HEK293T (cell line): ENCODE measurements at regions not wholly inside any gene's neighbourhood (a gene's known extent, or its start where the extent isn't known, plus 50 kb on each side); places are given as distances from the start of the nearest gene placed in this dataset.

Source experiments
- CTCF ChIA-PET: fragments of 350-600 bp; formaldehyde crosslinking; extraction: SDS; loops from one replicate; lab custom pipeline; 2021; ENCODE audit warnings: antibody characterized with exemption, inconsistent platforms; lab: Yijun Ruan, JAX
- POLR2A ChIA-PET: fragments of 350-600 bp; formaldehyde crosslinking; extraction: SDS; loops from one replicate; lab custom pipeline; 2020; ENCODE audit warnings: antibody characterized with exemption, inconsistent platforms; lab: Yijun Ruan, JAX
- DNase-seq: peaks from one replicate; pipeline ENCODE4 v3.0.0; 2012; ENCODE audit warnings: mixed read lengths; ENCODE audit errors: extremely low spot score
- ARNT ChIP-seq: fragments of 450-650 bp; IDR thresholded peaks from 2 replicates; pipeline ENCODE4 v1.6.1; 2017; ENCODE audit warnings: mild to moderate bottlenecking
- BHLHE40 ChIP-seq: fragments of 450-650 bp; IDR thresholded peaks from 2 replicates; pipeline ENCODE4 v1.6.1; 2016; ENCODE audit warnings: mild to moderate bottlenecking, moderate library complexity, borderline replicate concordance
- CTBP1 ChIP-seq: fragments of 450-650 bp; IDR thresholded peaks from 2 replicates; pipeline ENCODE4 v1.6.1; 2016; ENCODE audit warnings: borderline replicate concordance
- ELF4 ChIP-seq: fragments of 450-650 bp; IDR thresholded peaks from 2 replicates; pipeline ENCODE4 v1.6.1; 2017; ENCODE audit warnings: antibody characterized with exemption
- FOXA1 ChIP-seq: fragments of 450-650 bp; IDR thresholded peaks from 2 replicates; pipeline ENCODE4 v1.6.1; 2016; ENCODE audit warnings: mild to moderate bottlenecking
- FOXK2 ChIP-seq: fragments of 450-650 bp; IDR thresholded peaks from 2 replicates; pipeline ENCODE4 v1.6.1; 2016; ENCODE audit warnings: mild to moderate bottlenecking
- FOXM1 ChIP-seq: fragments of 450-650 bp; IDR thresholded peaks from 2 replicates; pipeline ENCODE4 v1.6.1; 2017; ENCODE audit warnings: mild to moderate bottlenecking, borderline replicate concordance
- HDGF ChIP-seq: fragments of 450-650 bp; IDR thresholded peaks from 2 replicates; pipeline ENCODE4 v1.6.1; 2017; ENCODE audit warnings: antibody characterized with exemption, borderline replicate concordance
- L3MBTL2 ChIP-seq: fragments of 450-650 bp; conservative IDR thresholded peaks from 2 replicates; pipeline ENCODE4 v1.6.1; 2016; ENCODE audit warnings: mild to moderate bottlenecking
- LEF1 ChIP-seq: fragments of 450-650 bp; IDR thresholded peaks from 2 replicates; pipeline ENCODE4 v1.6.1; 2017; ENCODE audit warnings: mild to moderate bottlenecking, borderline replicate concordance
- NFRKB ChIP-seq: fragments of 450-650 bp; IDR thresholded peaks from 2 replicates; pipeline ENCODE4 v1.6.1; 2016; ENCODE audit warnings: mild to moderate bottlenecking, moderate library complexity
- SP1 ChIP-seq: fragments of 450-650 bp; IDR thresholded peaks from 2 replicates; pipeline ENCODE4 v1.6.1; 2017
- SUZ12 ChIP-seq: fragments of 450-650 bp; IDR thresholded peaks from 2 replicates; pipeline ENCODE4 v1.6.1; 2016; ENCODE audit warnings: mild to moderate bottlenecking
- TARDBP ChIP-seq: fragments of 450-650 bp; IDR thresholded peaks from 2 replicates; pipeline ENCODE4 v1.6.1; 2016
- ZNF384 ChIP-seq: fragments of 450-650 bp; IDR thresholded peaks from 2 replicates; pipeline ENCODE4 v1.6.1; 2016
- TF ChIP-seq, protein P1 (sequence below): fragments of 450-650 bp; IDR thresholded peaks from 2 replicates; pipeline ENCODE4 v1.6.1; 2016

DNA sequence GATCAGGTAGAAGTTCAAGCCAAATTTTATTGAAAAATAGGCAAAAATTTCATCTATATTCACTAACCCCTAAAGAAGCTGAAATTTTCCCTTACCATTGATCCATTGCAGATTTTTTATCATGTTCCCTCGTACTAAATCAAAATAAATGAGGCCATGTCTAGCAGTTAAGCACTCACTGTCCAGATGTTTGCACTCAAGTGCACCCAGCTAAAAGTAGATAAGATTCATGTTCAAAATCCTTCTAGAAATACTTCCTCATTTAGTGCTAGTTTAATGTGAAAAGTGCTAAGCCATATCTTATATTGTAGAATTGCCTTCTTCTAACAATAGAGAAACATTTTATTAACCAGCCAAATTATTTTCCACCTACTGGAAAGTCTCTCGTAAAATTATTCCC lies 164.7 kb upstream of the UBE2E2 start:
- TF ChIP-seq HDGF, result no peak
- TF ChIP-seq ZNF384, result no peak
- no peak for TF ChIP-seq SP1
- TF ChIP-seq L3MBTL2, result no peak
- TF ChIP-seq BHLHE40, result no peak
- TF ChIP-seq SUZ12, result no peak
- no peak for TF ChIP-seq TARDBP
- no peak for TF ChIP-seq FOXM1
- no peak for TF ChIP-seq FOXK2
- TF ChIP-seq LEF1, result no peak
- ChIA-PET POLR2A (no interaction called here), CTCF (no interaction called here)
- no peak for DNase-seq

DNA sequence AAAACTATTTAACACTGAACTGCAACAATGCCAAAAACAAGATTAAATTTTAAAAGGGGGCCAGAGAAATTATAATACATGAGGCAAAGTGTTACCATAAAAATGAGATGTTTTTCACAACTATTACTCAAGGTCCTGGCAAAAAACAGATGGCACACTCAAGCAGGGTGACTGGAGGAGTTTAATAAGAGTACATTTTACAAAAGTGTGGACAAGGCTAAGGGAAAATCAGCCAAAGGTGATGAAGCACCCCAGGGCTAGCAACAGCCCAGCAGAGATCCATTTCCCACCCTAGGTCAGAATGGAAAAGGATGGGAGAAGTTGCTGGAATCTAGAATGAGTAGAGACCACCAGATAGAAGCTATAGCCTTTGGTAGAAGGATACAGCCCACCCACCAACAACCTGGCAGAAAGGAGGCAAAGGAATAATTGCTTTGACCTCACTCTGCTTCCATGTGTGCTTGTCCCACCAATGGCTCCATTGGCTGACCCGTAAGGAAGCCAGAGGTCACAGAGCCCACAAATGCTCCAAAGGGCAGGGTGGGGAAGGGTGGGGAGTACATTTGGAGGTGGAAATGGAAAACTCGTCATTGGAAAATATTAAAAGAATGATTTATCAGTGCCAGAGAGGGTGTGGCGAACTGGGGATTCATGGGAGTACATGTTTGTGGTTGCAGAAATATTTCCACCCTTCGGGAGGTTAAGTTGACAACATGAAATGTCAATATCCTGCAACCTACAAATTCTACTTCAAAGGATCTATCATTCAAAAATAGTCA lies 161.0 kb upstream of the UBE2E2 start:
- TF ChIP-seq NFRKB, result no peak
- no peak for TF ChIP-seq HDGF
- no peak for TF ChIP-seq CTBP1
- TF ChIP-seq BHLHE40, result no peak
- TF ChIP-seq ZNF384, result no peak
- TF ChIP-seq TARDBP, result no peak
- no peak for TF ChIP-seq SUZ12
- TF ChIP-seq, protein P1, sequence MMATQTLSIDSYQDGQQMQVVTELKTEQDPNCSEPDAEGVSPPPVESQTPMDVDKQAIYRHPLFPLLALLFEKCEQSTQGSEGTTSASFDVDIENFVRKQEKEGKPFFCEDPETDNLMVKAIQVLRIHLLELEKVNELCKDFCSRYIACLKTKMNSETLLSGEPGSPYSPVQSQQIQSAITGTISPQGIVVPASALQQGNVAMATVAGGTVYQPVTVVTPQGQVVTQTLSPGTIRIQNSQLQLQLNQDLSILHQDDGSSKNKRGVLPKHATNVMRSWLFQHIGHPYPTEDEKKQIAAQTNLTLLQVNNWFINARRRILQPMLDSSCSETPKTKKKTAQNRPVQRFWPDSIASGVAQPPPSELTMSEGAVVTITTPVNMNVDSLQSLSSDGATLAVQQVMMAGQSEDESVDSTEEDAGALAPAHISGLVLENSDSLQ, result no peak
- TF ChIP-seq LEF1, result no peak
- TF ChIP-seq ARNT, result no peak
- no peak for TF ChIP-seq SP1
- TF ChIP-seq ELF4, result no peak
- TF ChIP-seq FOXA1, result no peak
- TF ChIP-seq FOXM1, result no peak
- TF ChIP-seq FOXK2, result no peak
- TF ChIP-seq L3MBTL2, result no peak
- no peak for DNase-seq
- POLR2A ChIA-PET, result no interaction called here
- CTCF ChIA-PET, result no interaction called here

DNA sequence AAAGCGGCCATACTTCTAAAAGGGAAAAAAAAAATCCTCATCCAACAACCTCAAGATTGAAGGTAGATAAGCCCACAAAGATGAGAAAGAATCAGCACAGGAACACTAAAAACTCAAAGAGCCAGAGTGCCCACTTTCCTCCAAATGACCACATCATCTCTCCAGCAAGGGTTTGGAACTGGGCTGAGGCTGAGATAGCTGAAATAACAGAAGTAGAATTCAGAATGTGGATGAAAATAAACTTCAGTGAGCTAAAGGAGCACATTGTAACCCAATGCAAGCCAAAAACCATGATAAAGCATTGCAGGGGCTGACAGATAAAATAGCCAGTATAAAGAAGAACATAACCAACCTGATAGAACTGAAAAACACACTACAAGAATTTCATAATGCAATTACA lies 158.7 kb upstream of the UBE2E2 start:
- ChIA-PET CTCF (no interaction called here), POLR2A (no interaction called here)
- TF ChIP-seq ZNF384 (no peak), SP1 (no peak), CTBP1 (no peak), FOXM1 (no peak), ARNT (no peak), HDGF (no peak), TARDBP (no peak), BHLHE40 (no peak), NFRKB (no peak), ELF4 (no peak), SUZ12 (no peak), LEF1 (no peak), FOXA1 (no peak), L3MBTL2 (no peak), FOXK2 (no peak)
- TF ChIP-seq, protein P1, result no peak
- DNase-seq, result no peak

DNA sequence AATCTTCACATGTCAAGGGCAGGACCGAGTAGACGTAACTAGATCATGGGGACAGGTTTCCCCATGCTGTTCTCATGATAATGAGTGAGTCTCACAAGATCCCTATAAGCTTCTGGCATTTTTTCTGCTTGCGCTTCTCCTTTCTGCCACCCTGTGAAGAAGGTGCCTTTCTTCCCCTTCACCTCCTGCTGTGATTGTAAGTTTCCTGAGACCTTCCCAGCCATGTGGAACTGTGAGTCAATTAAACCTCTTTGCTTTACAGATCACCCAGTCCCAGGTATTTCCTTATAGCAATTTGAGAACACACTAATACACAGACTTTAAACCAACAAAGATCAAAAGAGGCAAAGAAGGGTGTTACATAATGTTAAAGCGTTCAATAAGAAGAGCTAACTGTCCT lies 156.6 kb upstream of the UBE2E2 start:
- ChIA-PET POLR2A (no interaction called here), CTCF (no interaction called here)
- TF ChIP-seq ELF4 (no peak), LEF1 (no peak), SP1 (no peak), FOXM1 (no peak), NFRKB (no peak), FOXK2 (no peak)
- no peak for DNase-seq

DNA sequence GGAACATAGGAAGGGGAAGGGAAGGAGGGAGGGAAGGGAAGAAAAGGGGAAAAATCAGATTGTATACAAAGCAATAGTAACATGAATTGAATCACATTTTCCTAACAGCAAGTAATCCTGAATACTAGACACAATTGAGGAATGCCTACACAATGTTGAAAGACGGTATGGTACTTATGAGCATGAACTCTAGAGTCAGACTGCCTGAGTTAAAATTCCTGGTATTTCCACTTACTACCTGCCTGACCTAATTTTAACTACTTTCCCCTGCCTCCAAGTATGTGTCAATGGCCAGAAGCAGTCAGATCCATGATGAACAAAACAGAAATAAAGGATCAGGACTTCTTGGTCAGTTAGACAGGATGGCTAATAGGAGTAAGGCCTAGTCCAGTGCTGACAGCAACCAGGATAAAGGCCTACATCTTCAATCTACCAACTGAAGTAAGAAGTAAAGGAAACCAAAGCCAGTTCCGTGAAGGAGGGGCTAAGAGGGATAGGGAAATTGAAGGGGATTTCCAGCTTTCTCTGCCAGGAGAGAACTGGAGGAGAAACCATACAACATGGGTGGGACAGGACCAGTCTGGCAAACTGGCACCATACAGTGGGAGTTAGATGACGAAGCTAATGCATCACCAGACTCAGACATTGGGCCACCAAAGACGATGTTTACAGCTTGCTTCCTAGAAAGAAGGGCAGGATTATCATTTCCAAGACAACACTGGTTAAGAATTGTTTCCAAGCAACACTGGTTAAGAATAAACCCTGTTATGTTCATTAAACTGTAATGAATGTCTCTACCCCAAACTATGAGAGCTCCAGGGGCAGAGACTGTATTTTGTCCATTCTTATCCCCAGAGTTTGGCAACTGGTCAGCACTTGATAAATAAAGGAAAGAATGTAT lies 151.6 kb upstream of the UBE2E2 start:
- DNase-seq, result no peak
- TF ChIP-seq LEF1, result no peak
- TF ChIP-seq, protein P1, result no peak
- TF ChIP-seq SUZ12, result no peak
- no peak for TF ChIP-seq TARDBP
- TF ChIP-seq BHLHE40, result no peak
- TF ChIP-seq FOXK2, result no peak
- no peak for TF ChIP-seq ARNT
- TF ChIP-seq L3MBTL2, result no peak
- TF ChIP-seq NFRKB, result no peak
- CTCF ChIA-PET, result no interaction called here
- POLR2A ChIA-PET, result no interaction called here

DNA sequence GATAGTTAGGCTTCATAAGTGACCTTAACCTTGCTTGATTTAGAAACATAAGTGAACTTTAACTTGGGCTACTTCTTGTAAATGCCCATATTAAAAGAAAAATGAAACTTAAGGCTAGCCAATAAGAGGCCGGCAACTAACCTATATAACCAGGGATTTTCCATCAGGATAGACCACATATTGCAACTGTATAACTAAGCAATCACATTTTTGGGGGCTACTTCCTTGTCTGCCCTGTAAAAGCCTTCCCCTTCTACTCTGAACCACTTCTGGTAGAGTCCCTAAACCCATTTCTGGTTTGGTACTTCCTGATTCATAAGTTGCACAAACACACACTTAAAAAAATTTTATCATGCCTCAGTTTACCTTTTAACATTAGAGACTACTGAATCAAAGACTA lies 150.9 kb upstream of the UBE2E2 start:
- no peak for TF ChIP-seq SP1
- TF ChIP-seq LEF1, result no peak
- no peak for TF ChIP-seq ARNT
- no peak for TF ChIP-seq HDGF
- no peak for TF ChIP-seq L3MBTL2
- TF ChIP-seq NFRKB, result no peak
- TF ChIP-seq, protein P1, result no peak
- no peak for TF ChIP-seq FOXM1
- TF ChIP-seq FOXA1, result no peak
- TF ChIP-seq ELF4, result no peak
- no peak for DNase-seq
- CTCF ChIA-PET, result no interaction called here
- POLR2A ChIA-PET, result no interaction called here
